Smooth muscle cell (in vitro differentiated cells): ENCODE measurements at regions not wholly inside any gene's neighbourhood (a gene's known extent, or its start where the extent isn't known, plus 50 kb on each side); places are given as distances from the start of the nearest gene placed in this dataset.

Source experiments
- DNase-seq: peaks from one replicate; lab custom pipeline; 2025; ENCODE audit not compliant: unreplicated experiment; lab: John Stamatoyannopoulos, UW
- H2AFZ ChIP-seq: fragments of 200-600 bp; sonication (generic); 2 replicates; pipeline ENCODE4 v1.6.0; 2016; ENCODE audit warnings: antibody characterized with exemption, low read depth, mild to moderate bottlenecking
- H3F3A ChIP-seq: fragments of 200-600 bp; sonication (generic); 2 replicates; pipeline ENCODE4 v1.6.0; 2017; ENCODE audit warnings: antibody characterized with exemption, low read depth
- H3K27ac ChIP-seq: fragments of 200-600 bp; sonication (generic); 2 replicates; pipeline ENCODE4 v1.5.1; 2016; ENCODE audit warnings: low read depth, mild to moderate bottlenecking
- H3K27me3 ChIP-seq: fragments of 200-600 bp; sonication (generic); 2 replicates; pipeline ENCODE4 v1.6.1; 2016; ENCODE audit warnings: low read depth, mild to moderate bottlenecking
- H3K36me3 ChIP-seq: fragments of 200-600 bp; sonication (generic); 2 replicates; pipeline ENCODE4 v1.5.1; 2016; ENCODE audit warnings: low read depth
- H3K4me1 ChIP-seq: fragments of 200-600 bp; sonication (generic); 2 replicates; pipeline ENCODE4 v1.5.1; 2016; ENCODE audit warnings: low read depth
- H3K4me2 ChIP-seq: fragments of 200-600 bp; sonication (generic); 2 replicates; pipeline ENCODE4 v1.6.0; 2016; ENCODE audit warnings: mild to moderate bottlenecking
- H3K4me3 ChIP-seq: fragments of 200-600 bp; sonication (generic); 2 replicates; pipeline ENCODE4 v1.5.1; 2016; ENCODE audit warnings: mild to moderate bottlenecking
- H3K79me2 ChIP-seq: fragments of 200-600 bp; sonication (generic); 2 replicates; pipeline ENCODE4 v1.6.0; 2016; ENCODE audit warnings: low read depth, mild to moderate bottlenecking
- H3K9ac ChIP-seq: fragments of 200-600 bp; sonication (generic); 2 replicates; pipeline ENCODE4 v1.6.0; 2016; ENCODE audit warnings: low read depth
- H3K9me3 ChIP-seq: fragments of 200-600 bp; sonication (generic); replicated peaks from 2 replicates; pipeline ENCODE4 v1.5.1; 2016; ENCODE audit warnings: low read depth
- H4K20me1 ChIP-seq: fragments of 200-600 bp; sonication (generic); 2 replicates; pipeline ENCODE4 v1.6.0; 2016; ENCODE audit warnings: low read depth
- CTCF ChIP-seq: fragments of 200-600 bp; sonication (generic); IDR thresholded peaks from 2 replicates; pipeline ENCODE4 v1.5.1; 2017; ENCODE audit warnings: borderline replicate concordance, mild to moderate bottlenecking, antibody characterized with exemption; ENCODE audit not compliant: insufficient read depth, poor library complexity, severe bottlenecking
- WGBS: methylation state at CpG from one replicate; pipeline ENCODE4 v1.1.7; 2016; ENCODE audit warnings: low lambda C conversion rate; 5-methylcytosine and 5-hydroxymethylcytosine counted together

GRCh38 chr18:70523035-70523791 is 234.4 kb downstream of the SOCS6 start:
- Histone ChIP-seq H3K36me3 (no peaks in the 10 kb centered on the region), H3K79me2 (no peaks in the 10 kb centered on the region), H3F3A (no peaks in the 10 kb centered on the region), H2AFZ (no peak overlapping the region), H4K20me1 (no peaks in the 10 kb centered on the region), H3K4me1 (no peaks in the 10 kb centered on the region), H3K27ac (no peak overlapping the region), H3K4me2 (no peak overlapping the region), H3K9me3 (no peaks in the 10 kb centered on the region), H3K27me3 (no peaks in the 10 kb centered on the region), H3K4me3 (no peak overlapping the region), H3K9ac (no peak overlapping the region)
- no peak for DNase-seq
- WGBS = 77% methylated on average over 7 of the region's 7 CpGs
- TF ChIP-seq CTCF = no peak

- Histone ChIP-seq H3K4me2 (no peak overlapping the region), H3K4me3 (no peak overlapping the region), H3K36me3 (no peaks in the 10 kb centered on the region), H2AFZ (no peak overlapping the region), H3K79me2 (no peaks in the 10 kb centered on the region), H3K4me1 (no peaks in the 10 kb centered on the region), H3K27ac (no peak overlapping the region), H4K20me1 (no peaks in the 10 kb centered on the region), H3K9ac (no peak overlapping the region), H3K9me3 (no peaks in the 10 kb centered on the region), H3K27me3 (no peaks in the 10 kb centered on the region), H3F3A (no peaks in the 10 kb centered on the region)
- no peak for DNase-seq
- WGBS = 88% methylated on average over 5 of the region's 5 CpGs
- no peak for TF ChIP-seq CTCF
Observed at GRCh38 chr18:70522183-70522680, 233.4 kb downstream of the SOCS6 start.

GRCh38 chr18:70520867-70521266 is 232.0 kb downstream of the SOCS6 start:
- Histone ChIP-seq H3K4me1 (no peaks in the 10 kb centered on the region), H3K27me3 (no peaks in the 10 kb centered on the region), H3F3A (no peaks in the 10 kb centered on the region), H2AFZ (no peak overlapping the region), H4K20me1 (no peaks in the 10 kb centered on the region), H3K36me3 (no peaks in the 10 kb centered on the region), H3K9ac (no peak overlapping the region), H3K27ac (no peak overlapping the region), H3K4me3 (no peak overlapping the region), H3K4me2 (no peak overlapping the region), H3K9me3 (no peaks in the 10 kb centered on the region), H3K79me2 (no peaks in the 10 kb centered on the region)
- TF ChIP-seq CTCF = no peak
- DNase-seq = no peak
- WGBS = 55% methylated on average over 1 of the region's 1 CpG

GRCh38 chr18:70513502-70514171 is 224.8 kb downstream of the SOCS6 start:
- Histone ChIP-seq H2AFZ (no peak overlapping the region), H3K4me1 (no peaks in the 10 kb centered on the region), H3K9ac (no peak overlapping the region), H3K27me3 (no peaks in the 10 kb centered on the region), H4K20me1 (no peaks in the 10 kb centered on the region), H3K27ac (no peak overlapping the region), H3K4me2 (no peak overlapping the region), H3K79me2 (no peaks in the 10 kb centered on the region), H3F3A (no peaks in the 10 kb centered on the region), H3K36me3 (no peaks in the 10 kb centered on the region), H3K9me3 (no peaks in the 10 kb centered on the region), H3K4me3 (no peak overlapping the region)
- DNase-seq = no peak
- TF ChIP-seq CTCF = no peak
- WGBS = 85% methylated on average over 9 of the region's 9 CpGs
